ENCODE measurements at regions not wholly inside any gene's neighbourhood (a gene's known extent, or its start where the extent isn't known, plus 50 kb on each side); places are given as distances from the start of the nearest gene placed in this dataset.
"Not testable (repeated sequence)": the region's sequence is repeated elsewhere in the genome, so short reads cannot be mapped to it uniquely, and the experiment has no call there.

DNA sequence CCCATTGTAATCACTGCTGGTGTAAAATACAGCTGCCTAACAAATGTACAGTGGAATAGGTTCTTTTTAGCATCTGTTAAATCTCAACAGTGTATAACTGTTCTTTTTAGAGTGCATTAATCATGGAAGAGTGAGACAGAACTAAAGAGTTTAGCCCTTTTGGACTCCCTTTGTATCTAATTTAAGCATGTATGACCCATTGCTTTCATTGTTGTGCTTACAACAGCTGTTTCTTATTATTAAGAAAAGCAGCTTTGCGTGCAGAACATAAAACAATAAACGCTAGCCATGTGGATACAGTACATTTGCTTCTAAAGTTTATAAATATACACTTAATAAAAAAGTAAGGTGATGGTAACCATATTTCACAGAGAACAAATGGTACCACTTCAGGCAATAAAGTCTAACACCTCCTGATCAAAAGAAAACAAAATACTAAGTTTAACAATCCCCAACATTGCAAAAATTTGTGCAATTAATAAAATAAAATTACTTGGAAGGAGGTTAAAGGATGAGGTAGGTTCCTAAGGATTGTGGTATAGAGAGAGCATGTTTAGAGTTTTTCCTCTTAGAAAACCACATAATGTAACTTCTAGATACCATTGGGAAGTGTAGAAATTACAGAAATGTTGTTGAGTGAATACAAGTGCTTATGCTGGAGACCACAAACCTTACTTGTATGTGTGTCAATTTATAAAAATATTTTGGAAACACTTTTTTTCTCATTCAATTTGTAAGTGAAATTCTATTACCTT is 448.7 kb downstream of the SLC6A15 start:
- H3K27me3 ChIP-seq (ENCODE audit: control insufficient read depth in 3 of 3, insufficient read depth in 3 of 3, low read depth in 1 of 3, low read length in 3 of 3), result no peaks in the 10 kb centered on the region

GRCh38 chr12:84455598-84455997 is 457.0 kb downstream of the SLC6A15 start:
- H3K9ac ChIP-seq (ENCODE audit: low read depth, low read length, poor library complexity), result no peak overlapping the region
- H4K91ac ChIP-seq (ENCODE audit: low read depth, low read length, poor library complexity), result no peak overlapping the region
- no peak overlapping the region for H2BK15ac ChIP-seq (ENCODE audit: low read length)
- H3K4me2 ChIP-seq (ENCODE audit: insufficient read depth, low read length, poor library complexity, severe bottlenecking), result no peak overlapping the region
- H3K4me1 ChIP-seq (ENCODE audit: control insufficient read depth in 2 of 2, insufficient read depth in 1 of 2, low read depth in 1 of 2, low read length in 2 of 2), result no peaks in the 10 kb centered on the region
- no peak overlapping the region for H2BK5ac ChIP-seq (ENCODE audit: low read length)
- H3K23ac ChIP-seq (ENCODE audit: low read depth, low read length, poor library complexity), result no peak overlapping the region
- no peak for DNase-seq (ENCODE audit: low spot score)
- H3K27ac ChIP-seq (replicated peaks; ENCODE audit: low read length), result no peak overlapping the region
- H3K36me3 ChIP-seq (replicated peaks in 1 of 2; ENCODE audit: control insufficient read depth in 2 of 2, insufficient read depth in 2 of 2, low read length in 2 of 2), result no peaks in the 10 kb centered on the region
- no peak overlapping the region for H3K4ac ChIP-seq (ENCODE audit: low read length)
- H2AK5ac ChIP-seq (ENCODE audit: low read depth, low read length), result no peak overlapping the region
- H3K4me3 ChIP-seq (ENCODE audit: low read length in 2 of 2), result no peak overlapping the region
- no peak overlapping the region for H2AFZ ChIP-seq (ENCODE audit: low read length)
- H4K8ac ChIP-seq (ENCODE audit: low read depth, low read length), result no peak overlapping the region
- no peaks in the 10 kb centered on the region for H3K9me3 ChIP-seq (replicated peaks in 1 of 2; ENCODE audit: control insufficient read depth in 2 of 2, insufficient read depth in 1 of 2, low read depth in 1 of 2, low read length in 2 of 2)
- H3K14ac ChIP-seq (ENCODE audit: low read length), result no peak overlapping the region
- no peaks in the 10 kb centered on the region for H3K79me1 ChIP-seq (ENCODE audit: low read depth, low read length)
- no peaks in the 10 kb centered on the region for H3K27me3 ChIP-seq (ENCODE audit: control insufficient read depth in 3 of 3, insufficient read depth in 3 of 3, low read depth in 1 of 3, low read length in 3 of 3)
- H2BK120ac ChIP-seq (ENCODE audit: low read depth, low read length), result no peak overlapping the region
- H2BK12ac ChIP-seq (ENCODE audit: low read length), result no peak overlapping the region
- H3K18ac ChIP-seq (ENCODE audit: low read length), result no peak overlapping the region
- WGBS, 2 donors (ENCODE audit: extremely low coverage in 2 of 2, insufficient read length in 2 of 2, insufficient replicate concordance in 1 of 2), result no CpG with 5 or more reads among the region's 2 CpGs

More for the DNA sequence above, 448.7 kb downstream of the SLC6A15 start:
- Histone ChIP-seq H2AK5ac (ENCODE audit: low read depth, low read length) (no peak overlapping the region), H3K27ac (replicated peaks; ENCODE audit: low read length) (no peak overlapping the region), H3K79me1 (ENCODE audit: low read depth, low read length) (no peaks in the 10 kb centered on the region), H3K9me3 (replicated peaks in 1 of 2; ENCODE audit: control insufficient read depth in 2 of 2, insufficient read depth in 1 of 2, low read depth in 1 of 2, low read length in 2 of 2) (no peaks in the 10 kb centered on the region), H3K4me2 (ENCODE audit: insufficient read depth, low read length, poor library complexity, severe bottlenecking) (no peak overlapping the region), H3K23ac (ENCODE audit: low read depth, low read length, poor library complexity) (no peak overlapping the region), H3K9ac (ENCODE audit: low read depth, low read length, poor library complexity) (no peak overlapping the region), H3K4me1 (ENCODE audit: control insufficient read depth in 2 of 2, insufficient read depth in 1 of 2, low read depth in 1 of 2, low read length in 2 of 2) (no peaks in the 10 kb centered on the region), H2AFZ (ENCODE audit: low read length) (no peak overlapping the region), H2BK120ac (ENCODE audit: low read depth, low read length) (no peak overlapping the region), H3K18ac (ENCODE audit: low read length) (no peak overlapping the region), H3K14ac (ENCODE audit: low read length) (no peak overlapping the region), H3K4me3 (ENCODE audit: low read length in 2 of 2) (no peak overlapping the region), H2BK5ac (ENCODE audit: low read length) (no peak overlapping the region), H2BK12ac (ENCODE audit: low read length) (no peak overlapping the region), H4K91ac (ENCODE audit: low read depth, low read length, poor library complexity) (no peak overlapping the region), H3K4ac (ENCODE audit: low read length) (no peak overlapping the region), H2BK15ac (ENCODE audit: low read length) (no peak overlapping the region), H4K8ac (ENCODE audit: low read depth, low read length) (no peak overlapping the region), H3K36me3 (replicated peaks in 1 of 2; ENCODE audit: control insufficient read depth in 2 of 2, insufficient read depth in 2 of 2, low read length in 2 of 2) (no peaks in the 10 kb centered on the region)
- no peak for DNase-seq (ENCODE audit: low spot score)
- WGBS, 2 donors (ENCODE audit: extremely low coverage in 2 of 2, insufficient read length in 2 of 2, insufficient replicate concordance in 1 of 2), result no CpG with 5 or more reads among the region's 2 CpGs

DNA sequence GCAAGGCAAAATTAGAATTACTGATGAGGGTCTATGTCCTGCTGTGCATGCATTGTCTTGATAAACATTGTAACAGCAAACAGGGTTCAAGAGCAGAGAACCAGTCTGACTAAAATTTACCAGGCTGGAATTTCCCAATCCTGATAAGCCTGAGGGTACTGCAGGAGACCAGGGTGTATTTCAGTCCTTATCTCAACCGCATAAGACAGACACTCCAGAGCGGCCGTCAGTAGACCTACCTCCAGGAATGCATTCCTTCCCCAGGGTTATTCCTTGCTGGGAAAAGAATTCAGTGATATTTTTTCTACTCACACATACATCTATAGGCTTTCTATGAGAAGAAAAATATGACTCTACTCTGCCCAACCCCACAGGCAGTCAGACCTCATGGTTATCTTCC is 466.1 kb downstream of the SLC6A15 start:
- not testable (repeated sequence) for H3K9ac ChIP-seq (ENCODE audit: low read depth, low read length, poor library complexity); H3K14ac ChIP-seq (ENCODE audit: low read length); H3K27me3 ChIP-seq (ENCODE audit: control insufficient read depth in 3 of 3, insufficient read depth in 3 of 3, low read depth in 1 of 3, low read length in 3 of 3); H2BK120ac ChIP-seq (ENCODE audit: low read depth, low read length); H2AFZ ChIP-seq (ENCODE audit: low read length); H3K23ac ChIP-seq (ENCODE audit: low read depth, low read length, poor library complexity); H4K91ac ChIP-seq (ENCODE audit: low read depth, low read length, poor library complexity); H3K36me3 ChIP-seq (replicated peaks in 1 of 2; ENCODE audit: control insufficient read depth in 2 of 2, insufficient read depth in 2 of 2, low read length in 2 of 2); H3K4ac ChIP-seq (ENCODE audit: low read length); H3K9me3 ChIP-seq (replicated peaks in 1 of 2; ENCODE audit: control insufficient read depth in 2 of 2, insufficient read depth in 1 of 2, low read depth in 1 of 2, low read length in 2 of 2); H2BK12ac ChIP-seq (ENCODE audit: low read length); H3K27ac ChIP-seq (replicated peaks; ENCODE audit: low read length); H3K4me2 ChIP-seq (ENCODE audit: insufficient read depth, low read length, poor library complexity, severe bottlenecking); H2AK5ac ChIP-seq (ENCODE audit: low read depth, low read length); H3K18ac ChIP-seq (ENCODE audit: low read length); H2BK5ac ChIP-seq (ENCODE audit: low read length); DNase-seq (ENCODE audit: low spot score); H3K79me1 ChIP-seq (ENCODE audit: low read depth, low read length); H3K4me3 ChIP-seq (ENCODE audit: low read length in 2 of 2); H2BK15ac ChIP-seq (ENCODE audit: low read length); H4K8ac ChIP-seq (ENCODE audit: low read depth, low read length); H3K4me1 ChIP-seq (ENCODE audit: control insufficient read depth in 2 of 2, insufficient read depth in 1 of 2, low read depth in 1 of 2, low read length in 2 of 2)
- WGBS, 2 donors (ENCODE audit: extremely low coverage in 2 of 2, insufficient read length in 2 of 2, insufficient replicate concordance in 1 of 2), result no CpG with 5 or more reads among the region's 3 CpGs

DNA sequence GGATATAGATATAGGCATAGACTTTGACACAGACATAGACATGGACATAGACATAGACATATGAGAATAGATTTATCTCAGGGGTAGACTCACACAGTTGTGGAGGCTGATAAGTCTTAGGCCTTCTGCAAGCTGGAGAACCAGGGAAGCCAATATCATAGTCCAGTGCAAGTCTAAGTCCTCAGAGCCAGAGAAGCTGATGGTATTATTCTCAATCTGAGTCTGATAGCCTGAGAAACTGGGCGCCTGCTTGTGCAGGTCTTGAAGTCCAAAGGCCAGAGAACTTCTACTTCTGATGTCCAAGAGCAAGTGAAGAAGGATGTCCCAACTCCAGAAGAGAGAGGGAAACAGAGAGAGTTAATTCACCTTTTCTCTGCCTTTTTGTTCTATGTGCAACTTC is 476.5 kb downstream of the SLC6A15 start:
- Histone ChIP-seq H2AFZ (ENCODE audit: low read length) (no peak overlapping the region), H3K4me2 (ENCODE audit: insufficient read depth, low read length, poor library complexity, severe bottlenecking) (no peak overlapping the region), H2BK5ac (ENCODE audit: low read length) (no peak overlapping the region), H3K4me3 (ENCODE audit: low read length in 2 of 2) (no peak overlapping the region), H3K9ac (ENCODE audit: low read depth, low read length, poor library complexity) (no peak overlapping the region), H2BK120ac (ENCODE audit: low read depth, low read length) (no peak overlapping the region), H3K27ac (replicated peaks; ENCODE audit: low read length) (no peak overlapping the region), H3K36me3 (replicated peaks in 1 of 2; ENCODE audit: control insufficient read depth in 2 of 2, insufficient read depth in 2 of 2, low read length in 2 of 2) (no peaks in the 10 kb centered on the region), H4K8ac (ENCODE audit: low read depth, low read length) (no peak overlapping the region), H3K4me1 (ENCODE audit: control insufficient read depth in 2 of 2, insufficient read depth in 1 of 2, low read depth in 1 of 2, low read length in 2 of 2) (no peaks in the 10 kb centered on the region), H3K14ac (ENCODE audit: low read length) (no peak overlapping the region), H3K27me3 (ENCODE audit: control insufficient read depth in 3 of 3, insufficient read depth in 3 of 3, low read depth in 1 of 3, low read length in 3 of 3) (no peaks in the 10 kb centered on the region), H2BK12ac (ENCODE audit: low read length) (no peak overlapping the region), H3K23ac (ENCODE audit: low read depth, low read length, poor library complexity) (no peak overlapping the region), H3K18ac (ENCODE audit: low read length) (no peak overlapping the region), H3K9me3 (replicated peaks in 1 of 2; ENCODE audit: control insufficient read depth in 2 of 2, insufficient read depth in 1 of 2, low read depth in 1 of 2, low read length in 2 of 2) (no peaks in the 10 kb centered on the region), H4K91ac (ENCODE audit: low read depth, low read length, poor library complexity) (no peak overlapping the region), H3K4ac (ENCODE audit: low read length) (no peak overlapping the region), H3K79me1 (ENCODE audit: low read depth, low read length) (no peaks in the 10 kb centered on the region), H2AK5ac (ENCODE audit: low read depth, low read length) (no peak overlapping the region), H2BK15ac (ENCODE audit: low read length) (no peak overlapping the region)
- WGBS, 2 donors (ENCODE audit: extremely low coverage in 2 of 2, insufficient read length in 2 of 2, insufficient replicate concordance in 1 of 2), result no CpG with 5 or more reads among the region's 1 CpG
- no peak for DNase-seq (ENCODE audit: low spot score)

All from neuronal stem cell (in vitro differentiated cells).